Transverse colon (tissue), 4 donors: ENCODE measurements at regions not wholly inside any gene's neighbourhood (a gene's known extent, or its start where the extent isn't known, plus 50 kb on each side); places are given as distances from the start of the nearest gene placed in this dataset.

Source experiments
- DNase-seq: peaks from one replicate; pipeline ENCODE4 v3.0.0-alpha.2; 2019
- H3K27ac ChIP-seq, 4 donors: fragments of 200-600 bp; sonication (generic); 2 replicates each; pipeline ENCODE4 v1.5.1; 2016 to 2018; ENCODE audit warnings: inconsistent platforms in 4 of 4
- H3K27me3 ChIP-seq: fragments of 200-600 bp; sonication (generic); 2 replicates; pipeline ENCODE4 v1.5.1; 2017; ENCODE audit warnings: inconsistent platforms
- H3K36me3 ChIP-seq, 4 donors: fragments of 200-600 bp; sonication (generic); 2 replicates each; pipeline ENCODE4 v1.5.1; 2017 to 2019; ENCODE audit warnings: inconsistent platforms in 4 of 4
- H3K4me1 ChIP-seq, 4 donors: fragments of 200-600 bp; sonication (generic); 2 replicates each; pipeline ENCODE4 v1.5.1; 2017 to 2020; ENCODE audit warnings: inconsistent platforms in 4 of 4
- H3K4me3 ChIP-seq, 4 donors: fragments of 200-600 bp; sonication (generic); 1 replicate in 1 of 4; 2 replicates in 3 of 4; pipeline versions ENCODE4 v1.5.1 to v1.6.1; 2017 to 2019; ENCODE audit warnings: inconsistent platforms in 4 of 4
- H3K9me3 ChIP-seq, 2 donors: fragments of 200-600 bp; sonication (generic); 2 replicates each; pipeline ENCODE4 v1.5.1; 2017 to 2019; ENCODE audit warnings: inconsistent platforms in 2 of 2
- EP300 ChIP-seq: sonication (generic); formaldehyde crosslinking; IDR thresholded peaks from one replicate; pipeline ENCODE4 v1.6.1; 2017; ENCODE audit warnings: antibody characterized with exemption, low read depth
- POLR2A ChIP-seq: fragments of 450-650 bp; IDR thresholded peaks from one replicate; pipeline ENCODE4 v1.6.1; 2016; ENCODE audit warnings: antibody characterized with exemption, mild to moderate bottlenecking, moderate library complexity
- POLR2AphosphoS5 ChIP-seq, 3 donors: sonication (generic); formaldehyde crosslinking; IDR thresholded peaks; one replicate each; pipeline ENCODE4 v1.6.1; 2016; ENCODE audit warnings: antibody characterized with exemption in 3 of 3
- WGBS, 2 donors: methylation state at CpG; one replicate each; pipeline ENCODE4 v1.1.5; 2018; ENCODE audit warnings: low coverage in 1 of 2; 5-methylcytosine and 5-hydroxymethylcytosine counted together
- in situ Hi-C, 4 donors: fragments of 200-750 bp; cut with MboI; loops; one replicate each; pipeline versions ENCODE4 v1.15.0 to v1.15.1; 2017; ENCODE audit warnings: low sequenced_read_pairs in 3 of 4, low pct_ligation_motif_present in 1 of 4, low pct_unique_long_range_greater_than_20kb in 1 of 4
- intact Hi-C: fragments of 100-400 bp; cut with DNase I; formaldehyde crosslinking; loops from one replicate; pipeline ENCODE4 v1.15.1; 2023; ENCODE audit warnings: low total_unique reads
- TF ChIP-seq, protein P1 (sequence below), 5 experiments: fragments of 200-600 bp in 3 of 5; fragments of 450-650 bp in 2 of 5; sonication (generic) in 3 of 5; IDR thresholded peaks; 1 replicate in 2 of 5; 2 replicates in 3 of 5; pipeline ENCODE4 v1.5.1; 2016 to 2017; ENCODE audit warnings: antibody characterized with exemption in 5 of 5, inconsistent platforms in 3 of 5, mild to moderate bottlenecking in 2 of 5, moderate library complexity in 1 of 5

DNA sequence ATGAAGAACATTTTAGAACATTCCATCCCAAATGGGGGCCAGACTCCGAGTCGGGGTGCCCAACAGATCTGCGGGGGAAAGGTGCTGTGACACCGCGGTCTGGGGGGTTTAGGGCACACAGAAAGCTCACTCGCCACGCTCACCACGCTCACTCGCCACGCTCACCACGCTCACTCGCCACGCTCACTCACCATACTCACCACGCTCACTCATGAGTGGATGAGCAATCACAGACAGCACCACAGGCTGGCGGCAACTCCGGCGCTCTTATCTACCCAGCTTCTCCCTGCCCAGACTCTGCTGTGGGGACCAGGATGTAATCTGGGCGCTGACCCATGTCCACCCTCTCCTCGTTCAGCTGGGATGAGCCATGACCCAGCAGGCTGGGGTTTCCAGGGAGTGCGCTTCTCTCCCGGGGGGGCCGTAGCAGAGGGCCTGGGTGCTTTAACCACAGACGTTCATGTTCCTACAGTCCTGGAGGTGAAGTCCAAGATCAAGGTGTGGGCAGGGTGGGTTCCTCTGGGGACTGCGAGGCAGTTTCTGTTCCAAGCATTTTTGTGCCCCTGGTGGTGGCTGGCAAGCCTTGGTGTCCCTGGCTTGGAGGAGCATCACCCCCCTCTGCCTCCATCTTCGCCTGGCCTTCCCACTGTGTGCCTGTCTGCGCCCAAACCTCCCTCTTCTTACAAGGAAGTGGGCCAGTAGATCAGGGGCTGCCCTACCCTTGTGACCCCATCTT lies 141.2 kb downstream of the CTTN start:
- intact Hi-C loops (loop anchor here (5.0 kb wide), 1 partner anchor 942 kb away; no protein-coding TSS in a partner anchor), in situ Hi-C loops (no loop called here)
- Histone ChIP-seq H3K4me1 (peaks cover 0 to 10% (median 4%) of the 10 kb centered on the region in 4 donors), H3K9me3 (no peaks in the 10 kb centered on the region), H3K27ac (no peak overlapping the region), H3K27me3 (no peaks in the 10 kb centered on the region), H3K36me3 (no peaks in the 10 kb centered on the region), H3K4me3 (no peak overlapping the region)
- no peak for DNase-seq
- TF ChIP-seq, protein P1, sequence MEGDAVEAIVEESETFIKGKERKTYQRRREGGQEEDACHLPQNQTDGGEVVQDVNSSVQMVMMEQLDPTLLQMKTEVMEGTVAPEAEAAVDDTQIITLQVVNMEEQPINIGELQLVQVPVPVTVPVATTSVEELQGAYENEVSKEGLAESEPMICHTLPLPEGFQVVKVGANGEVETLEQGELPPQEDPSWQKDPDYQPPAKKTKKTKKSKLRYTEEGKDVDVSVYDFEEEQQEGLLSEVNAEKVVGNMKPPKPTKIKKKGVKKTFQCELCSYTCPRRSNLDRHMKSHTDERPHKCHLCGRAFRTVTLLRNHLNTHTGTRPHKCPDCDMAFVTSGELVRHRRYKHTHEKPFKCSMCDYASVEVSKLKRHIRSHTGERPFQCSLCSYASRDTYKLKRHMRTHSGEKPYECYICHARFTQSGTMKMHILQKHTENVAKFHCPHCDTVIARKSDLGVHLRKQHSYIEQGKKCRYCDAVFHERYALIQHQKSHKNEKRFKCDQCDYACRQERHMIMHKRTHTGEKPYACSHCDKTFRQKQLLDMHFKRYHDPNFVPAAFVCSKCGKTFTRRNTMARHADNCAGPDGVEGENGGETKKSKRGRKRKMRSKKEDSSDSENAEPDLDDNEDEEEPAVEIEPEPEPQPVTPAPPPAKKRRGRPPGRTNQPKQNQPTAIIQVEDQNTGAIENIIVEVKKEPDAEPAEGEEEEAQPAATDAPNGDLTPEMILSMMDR (IDR thresholded peaks at IDR 0.05), result no peak
- TF ChIP-seq POLR2AphosphoS5 (IDR thresholded peaks at IDR 0.05) (no peak), EP300 (no peak), POLR2A (no peak)
- WGBS, 2 donors, result 85 to 89% methylated on average over 9 to 23 of the region's 26 CpGs

DNA sequence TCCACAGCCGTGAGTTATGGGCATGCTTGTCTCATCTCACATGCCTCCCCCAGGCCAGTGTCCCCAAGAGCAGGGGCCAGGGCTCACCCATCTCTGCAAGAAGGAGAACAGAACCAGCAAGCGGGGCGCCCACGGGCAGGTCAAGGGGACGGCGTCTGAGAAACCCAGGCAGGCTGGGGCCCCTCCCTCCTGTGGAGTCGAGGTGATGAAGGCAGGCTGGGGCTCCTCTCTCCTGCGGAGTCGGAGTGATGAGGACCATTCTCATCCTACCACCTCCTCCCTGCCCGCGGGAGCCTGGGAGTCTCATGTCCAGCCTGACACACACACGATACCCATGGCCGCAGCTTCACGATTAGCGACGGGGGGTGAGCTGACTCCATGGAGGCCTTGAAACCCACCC lies 141.9 kb downstream of the CTTN start:
- intact Hi-C loops, result no loop called here
- 89% methylated on average over 16 of the region's 16 CpGs; no CpG with 5 or more reads in 1 of the 2 donors for WGBS, 2 donors
- Histone ChIP-seq H3K9me3 (no peaks in the 10 kb centered on the region), H3K27ac (no peak overlapping the region), H3K4me3 (no peak overlapping the region), H3K4me1 (peaks cover 0 to 10% (median 4%) of the 10 kb centered on the region in 4 donors), H3K27me3 (no peaks in the 10 kb centered on the region), H3K36me3 (no peaks in the 10 kb centered on the region)
- in situ Hi-C loops, result no loop called here
- DNase-seq, result no peak
- TF ChIP-seq, protein P1 (IDR thresholded peaks at IDR 0.05), result no peak
- no peak for TF ChIP-seq EP300
- TF ChIP-seq POLR2A, result no peak
- no peak for TF ChIP-seq POLR2AphosphoS5 (IDR thresholded peaks at IDR 0.05)

DNA sequence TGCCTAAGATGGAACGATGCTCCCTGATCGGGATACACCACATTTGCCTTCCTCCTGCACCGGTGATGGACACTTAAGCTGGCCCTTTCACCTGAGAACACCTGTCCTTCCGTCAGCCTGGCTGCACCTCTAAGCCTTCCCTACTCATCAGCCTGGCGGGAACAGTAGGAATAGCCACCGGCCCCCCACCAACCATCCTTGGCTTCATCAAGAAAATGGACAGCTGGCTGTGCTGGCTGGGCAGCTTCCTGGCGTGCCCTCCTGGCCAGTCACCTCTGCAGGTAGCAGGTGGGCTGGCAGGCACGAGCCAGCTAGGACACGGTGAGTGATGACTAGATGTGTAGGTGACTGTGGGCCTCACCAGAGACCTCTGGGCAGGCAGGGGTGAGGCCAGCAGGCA lies 142.8 kb downstream of the CTTN start:
- intact Hi-C loops, result no loop called here
- peaks cover 0 to 5% (median 0%) of the 10 kb centered on the region in 4 donors for H3K4me1 ChIP-seq
- TF ChIP-seq, protein P1 (IDR thresholded peaks at IDR 0.05), result no peak
- TF ChIP-seq EP300 (no peak), POLR2AphosphoS5 (IDR thresholded peaks at IDR 0.05) (no peak), POLR2A (no peak)
- DNase-seq, result no peak
- H3K4me3 ChIP-seq, result no peak overlapping the region
- in situ Hi-C loops, result no loop called here
- H3K27me3 ChIP-seq, result no peaks in the 10 kb centered on the region
- 87% methylated on average over 9 of the region's 9 CpGs; no CpG with 5 or more reads in 1 of the 2 donors for WGBS, 2 donors
- H3K9me3 ChIP-seq, result no peaks in the 10 kb centered on the region
- no peak overlapping the region for H3K27ac ChIP-seq
- no peaks in the 10 kb centered on the region for H3K36me3 ChIP-seq

DNA sequence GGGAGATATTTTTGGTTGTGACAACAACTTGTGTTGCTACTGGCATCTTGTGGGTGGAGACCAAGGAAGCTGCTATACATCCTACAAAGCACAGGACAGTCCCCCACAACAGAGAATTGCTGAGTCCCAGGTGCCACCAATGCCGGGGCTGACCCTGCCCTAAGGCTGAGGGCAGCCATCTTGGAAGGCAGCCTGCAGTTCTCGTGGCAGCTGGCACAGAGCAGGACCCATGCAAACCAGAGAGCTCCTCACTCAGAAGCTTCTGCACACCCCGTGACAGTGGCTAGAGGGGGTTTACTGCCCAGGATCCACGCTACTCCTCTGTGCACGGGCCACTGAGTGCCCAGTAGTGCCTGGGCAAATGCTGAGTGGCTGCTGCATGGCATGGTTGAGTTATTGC lies 143.4 kb downstream of the CTTN start:
- no peaks in the 10 kb centered on the region for H3K4me1 ChIP-seq
- no peak for DNase-seq
- H3K9me3 ChIP-seq, result no peaks in the 10 kb centered on the region
- no peaks in the 10 kb centered on the region for H3K27me3 ChIP-seq
- in situ Hi-C loops, result no loop called here
- H3K27ac ChIP-seq, result no peak overlapping the region
- H3K4me3 ChIP-seq, result no peak overlapping the region
- intact Hi-C loops, result no loop called here
- 93% methylated on average over 5 of the region's 5 CpGs; no CpG with 5 or more reads in 1 of the 2 donors for WGBS, 2 donors
- no peaks in the 10 kb centered on the region for H3K36me3 ChIP-seq
- TF ChIP-seq EP300 (no peak), POLR2AphosphoS5 (IDR thresholded peaks at IDR 0.05) (no peak), POLR2A (no peak)
- TF ChIP-seq, protein P1 (IDR thresholded peaks at IDR 0.05), result no peak
